ENCODE measurements at regions not wholly inside any gene's neighbourhood (a gene's known extent, or its start where the extent isn't known, plus 50 kb on each side); places are given as distances from the start of the nearest gene placed in this dataset.

GRCh38 chr16:8376858-8377257, 213.5 kb downstream of the TMEM114 start:
- TF ChIP-seq, protein P1, sequence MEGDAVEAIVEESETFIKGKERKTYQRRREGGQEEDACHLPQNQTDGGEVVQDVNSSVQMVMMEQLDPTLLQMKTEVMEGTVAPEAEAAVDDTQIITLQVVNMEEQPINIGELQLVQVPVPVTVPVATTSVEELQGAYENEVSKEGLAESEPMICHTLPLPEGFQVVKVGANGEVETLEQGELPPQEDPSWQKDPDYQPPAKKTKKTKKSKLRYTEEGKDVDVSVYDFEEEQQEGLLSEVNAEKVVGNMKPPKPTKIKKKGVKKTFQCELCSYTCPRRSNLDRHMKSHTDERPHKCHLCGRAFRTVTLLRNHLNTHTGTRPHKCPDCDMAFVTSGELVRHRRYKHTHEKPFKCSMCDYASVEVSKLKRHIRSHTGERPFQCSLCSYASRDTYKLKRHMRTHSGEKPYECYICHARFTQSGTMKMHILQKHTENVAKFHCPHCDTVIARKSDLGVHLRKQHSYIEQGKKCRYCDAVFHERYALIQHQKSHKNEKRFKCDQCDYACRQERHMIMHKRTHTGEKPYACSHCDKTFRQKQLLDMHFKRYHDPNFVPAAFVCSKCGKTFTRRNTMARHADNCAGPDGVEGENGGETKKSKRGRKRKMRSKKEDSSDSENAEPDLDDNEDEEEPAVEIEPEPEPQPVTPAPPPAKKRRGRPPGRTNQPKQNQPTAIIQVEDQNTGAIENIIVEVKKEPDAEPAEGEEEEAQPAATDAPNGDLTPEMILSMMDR (conservative IDR thresholded peaks at IDR 0.05): no peak
- no peak for TF ChIP-seq ZFX (IDR thresholded peaks at IDR 0.05)

Measured in C4-2B (cell line).